ENCODE measurements at regions not wholly inside any gene's neighbourhood (a gene's known extent, or its start where the extent isn't known, plus 50 kb on each side); places are given as distances from the start of the nearest gene placed in this dataset.

DNA sequence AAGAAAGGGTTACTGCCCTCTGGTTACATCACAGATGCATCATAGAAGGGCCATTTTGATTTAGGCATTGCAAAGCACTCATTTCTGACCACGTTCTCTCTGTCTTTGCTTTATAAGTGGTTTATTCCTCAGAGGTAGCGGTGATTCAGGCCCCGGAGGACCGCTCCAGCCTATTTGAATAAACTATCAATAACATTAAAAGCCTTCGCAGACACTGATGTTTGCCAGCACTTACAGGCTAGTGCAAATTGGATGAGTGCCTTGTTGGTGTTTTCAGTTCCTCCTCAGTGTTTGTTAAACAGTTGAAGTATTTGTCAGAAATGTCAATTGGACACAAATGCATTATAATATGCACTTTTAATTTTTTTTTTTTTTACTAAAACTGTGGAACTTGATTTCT lies 120.2 kb downstream of the RXFP2 start:
- TF ChIP-seq, protein P1, sequence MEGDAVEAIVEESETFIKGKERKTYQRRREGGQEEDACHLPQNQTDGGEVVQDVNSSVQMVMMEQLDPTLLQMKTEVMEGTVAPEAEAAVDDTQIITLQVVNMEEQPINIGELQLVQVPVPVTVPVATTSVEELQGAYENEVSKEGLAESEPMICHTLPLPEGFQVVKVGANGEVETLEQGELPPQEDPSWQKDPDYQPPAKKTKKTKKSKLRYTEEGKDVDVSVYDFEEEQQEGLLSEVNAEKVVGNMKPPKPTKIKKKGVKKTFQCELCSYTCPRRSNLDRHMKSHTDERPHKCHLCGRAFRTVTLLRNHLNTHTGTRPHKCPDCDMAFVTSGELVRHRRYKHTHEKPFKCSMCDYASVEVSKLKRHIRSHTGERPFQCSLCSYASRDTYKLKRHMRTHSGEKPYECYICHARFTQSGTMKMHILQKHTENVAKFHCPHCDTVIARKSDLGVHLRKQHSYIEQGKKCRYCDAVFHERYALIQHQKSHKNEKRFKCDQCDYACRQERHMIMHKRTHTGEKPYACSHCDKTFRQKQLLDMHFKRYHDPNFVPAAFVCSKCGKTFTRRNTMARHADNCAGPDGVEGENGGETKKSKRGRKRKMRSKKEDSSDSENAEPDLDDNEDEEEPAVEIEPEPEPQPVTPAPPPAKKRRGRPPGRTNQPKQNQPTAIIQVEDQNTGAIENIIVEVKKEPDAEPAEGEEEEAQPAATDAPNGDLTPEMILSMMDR (IDR thresholded peaks at IDR 0.05), result no peak
- TF ChIP-seq EZH2 (IDR thresholded peaks at IDR 0.05; ENCODE audit: borderline replicate concordance, insufficient read depth, low read depth, low read length, poor library complexity, severe bottlenecking), result no peak

Data from B cell (primary cell).